T1000 (cell line): ENCODE measurements at regions not wholly inside any gene's neighbourhood (a gene's known extent, or its start where the extent isn't known, plus 50 kb on each side); places are given as distances from the start of the nearest gene placed in this dataset.
A peak's percentile ranks its signal among the peaks of the same experiment; 100 is the strongest.
"Not testable (repeated sequence)": the region's sequence is repeated elsewhere in the genome, so short reads cannot be mapped to it uniquely, and the experiment has no call there.

Source experiments
- DNase-seq: peaks from one replicate; lab custom pipeline; 2025; ENCODE audit warnings: mixed read lengths; lab: John Stamatoyannopoulos, UW

- DNase-seq = no peak
Observed at GRCh38 chr2:64743739-64744330, 90.1 kb upstream of the SERTAD2 start.

GRCh38 chr2:64745562-64745961 is 91.8 kb upstream of the SERTAD2 start:
- DNase-seq = no peak

- not testable (repeated sequence) for DNase-seq
Observed at GRCh38 chr2:64747690-64748091, 94.0 kb upstream of the SERTAD2 start.

GRCh38 chr2:64748147-64748546 is 94.4 kb upstream of the SERTAD2 start:
- DNase-seq = no peak

- DNase-seq = no peak
Observed at GRCh38 chr2:64748561-64748960, 94.8 kb upstream of the SERTAD2 start.

- DNase-seq = no peak
Observed at GRCh38 chr2:64749446-64749845, 95.7 kb upstream of the SERTAD2 start.

GRCh38 chr2:64750001-64750816 is 96.5 kb upstream of the SERTAD2 start:
- DNase-seq = no peak

- peak; percentile 98 for DNase-seq
Observed at GRCh38 chr2:64750817-64751285, 97.1 kb upstream of the SERTAD2 start.

GRCh38 chr2:64751286-64752260 is 97.9 kb upstream of the SERTAD2 start:
- no peak for DNase-seq

- DNase-seq = no peak
Observed at GRCh38 chr2:64753399-64753798, 99.7 kb upstream of the SERTAD2 start.

GRCh38 chr2:64754570-64754969 is 100.9 kb upstream of the SERTAD2 start:
- no peak for DNase-seq

GRCh38 chr2:64757126-64757525 is 103.4 kb upstream of the SERTAD2 start:
- no peak for DNase-seq

GRCh38 chr2:64760128-64760527 is 106.4 kb upstream of the SERTAD2 start:
- no peak for DNase-seq

GRCh38 chr2:64762301-64762997 is 108.7 kb upstream of the SERTAD2 start:
- no peak for DNase-seq

GRCh38 chr2:64763126-64763525 is 109.4 kb upstream of the SERTAD2 start:
- DNase-seq = no peak

- DNase-seq = no peak
Observed at GRCh38 chr2:64765160-64765805, 111.6 kb upstream of the SERTAD2 start.

- DNase-seq = no peak
Observed at GRCh38 chr2:64766841-64767669, 113.3 kb upstream of the SERTAD2 start.

- peak; percentile 71 for DNase-seq
Observed at GRCh38 chr2:64767670-64768468, 114.2 kb upstream of the SERTAD2 start.

- DNase-seq = no peak
Observed at GRCh38 chr2:64768491-64769005, 114.8 kb upstream of the SERTAD2 start.
